ENCODE measurements at regions not wholly inside any gene's neighbourhood (a gene's known extent, or its start where the extent isn't known, plus 50 kb on each side); places are given as distances from the start of the nearest gene placed in this dataset.

DNA sequence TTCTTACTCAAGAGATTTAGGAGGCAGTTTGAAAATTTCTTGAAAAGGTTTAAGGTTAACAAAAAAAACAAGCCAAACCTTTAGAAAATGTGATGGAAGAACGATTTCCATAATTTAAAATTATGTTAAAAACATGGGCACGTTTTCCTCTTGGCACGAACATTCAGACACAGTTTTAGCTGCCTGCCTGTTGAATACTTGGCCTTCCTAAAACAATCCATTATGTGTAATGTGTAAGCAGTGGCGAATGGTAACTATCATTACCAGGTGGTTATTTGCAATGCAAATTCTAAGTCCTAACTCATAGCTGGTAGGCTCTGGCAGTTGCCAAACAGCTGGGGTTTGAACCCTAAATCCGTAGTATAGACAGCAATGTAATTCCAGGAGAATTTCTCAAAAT, 1425.7 kb upstream of the SLC10A2 start:
- TF ChIP-seq, protein P1, sequence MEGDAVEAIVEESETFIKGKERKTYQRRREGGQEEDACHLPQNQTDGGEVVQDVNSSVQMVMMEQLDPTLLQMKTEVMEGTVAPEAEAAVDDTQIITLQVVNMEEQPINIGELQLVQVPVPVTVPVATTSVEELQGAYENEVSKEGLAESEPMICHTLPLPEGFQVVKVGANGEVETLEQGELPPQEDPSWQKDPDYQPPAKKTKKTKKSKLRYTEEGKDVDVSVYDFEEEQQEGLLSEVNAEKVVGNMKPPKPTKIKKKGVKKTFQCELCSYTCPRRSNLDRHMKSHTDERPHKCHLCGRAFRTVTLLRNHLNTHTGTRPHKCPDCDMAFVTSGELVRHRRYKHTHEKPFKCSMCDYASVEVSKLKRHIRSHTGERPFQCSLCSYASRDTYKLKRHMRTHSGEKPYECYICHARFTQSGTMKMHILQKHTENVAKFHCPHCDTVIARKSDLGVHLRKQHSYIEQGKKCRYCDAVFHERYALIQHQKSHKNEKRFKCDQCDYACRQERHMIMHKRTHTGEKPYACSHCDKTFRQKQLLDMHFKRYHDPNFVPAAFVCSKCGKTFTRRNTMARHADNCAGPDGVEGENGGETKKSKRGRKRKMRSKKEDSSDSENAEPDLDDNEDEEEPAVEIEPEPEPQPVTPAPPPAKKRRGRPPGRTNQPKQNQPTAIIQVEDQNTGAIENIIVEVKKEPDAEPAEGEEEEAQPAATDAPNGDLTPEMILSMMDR (IDR thresholded peaks at IDR 0.05): no peak
- H3K9me3 Mint-ChIP-seq (ENCODE audit: low read depth): peaks cover 5% of the 10 kb centered on the region
- H3K4me1 Mint-ChIP-seq (ENCODE audit: low read depth): peaks cover 7% of the 10 kb centered on the region
- H3K27ac Mint-ChIP-seq (ENCODE audit: unreplicated experiment): no peak overlapping the region
- no peaks in the 10 kb centered on the region for H3K36me3 Mint-ChIP-seq (ENCODE audit: low read depth)
- H3K4me3 Mint-ChIP-seq (ENCODE audit: unreplicated experiment): no peak overlapping the region
- no peak for DNase-seq (ENCODE audit: low spot score)
- no peaks in the 10 kb centered on the region for H3K27me3 Mint-ChIP-seq (ENCODE audit: low read depth)

DNA sequence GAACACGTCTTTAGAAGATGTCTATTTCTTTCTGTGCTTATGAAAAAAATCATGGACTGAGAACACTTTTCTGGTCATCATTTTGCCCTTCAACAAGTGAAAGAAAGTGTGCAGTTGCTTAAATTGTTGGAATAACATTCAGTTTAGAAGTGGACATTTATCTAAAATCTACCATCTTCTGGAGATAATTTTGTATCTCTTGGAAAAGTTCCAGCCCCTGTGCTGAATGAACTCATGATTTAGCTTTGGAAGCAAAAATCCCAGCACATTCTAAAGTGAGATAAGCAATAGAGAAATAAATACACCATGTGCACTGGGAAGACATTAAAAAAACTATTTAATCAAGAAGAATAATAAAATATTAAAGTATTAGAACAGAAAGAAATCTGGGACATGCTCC, 1420.8 kb upstream of the SLC10A2 start:
- Mint-ChIP-seq H3K9me3 (ENCODE audit: low read depth) (no peaks in the 10 kb centered on the region), H3K27me3 (ENCODE audit: low read depth) (no peaks in the 10 kb centered on the region), H3K4me1 (ENCODE audit: low read depth) (peaks cover 9% of the 10 kb centered on the region), H3K36me3 (ENCODE audit: low read depth) (no peaks in the 10 kb centered on the region), H3K4me3 (ENCODE audit: unreplicated experiment) (no peak overlapping the region), H3K27ac (ENCODE audit: unreplicated experiment) (no peak overlapping the region)
- no peak for DNase-seq (ENCODE audit: low spot score)
- TF ChIP-seq, protein P1 (IDR thresholded peaks at IDR 0.05): no peak

DNA sequence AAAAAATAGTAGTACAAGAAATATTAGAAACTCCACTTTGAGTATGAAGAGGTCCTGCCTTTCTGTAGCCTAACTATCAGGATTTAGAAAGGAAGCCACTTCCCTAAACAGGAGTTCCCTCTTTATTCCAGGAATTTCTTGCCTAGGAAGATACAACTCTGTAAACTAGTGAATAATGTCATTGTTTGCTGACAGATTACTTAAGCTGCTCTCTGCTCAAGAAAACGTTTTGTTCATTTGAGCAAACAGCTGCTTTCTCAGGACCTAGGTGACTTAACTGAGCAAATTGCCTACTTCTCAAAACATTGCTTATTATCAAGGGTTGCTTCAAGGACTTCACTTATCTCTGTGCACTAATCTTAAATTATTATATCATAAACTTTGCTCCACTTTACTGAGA, 1419.4 kb upstream of the SLC10A2 start:
- TF ChIP-seq, protein P1 (IDR thresholded peaks at IDR 0.05): no peak
- H3K4me3 Mint-ChIP-seq (ENCODE audit: unreplicated experiment): no peak overlapping the region
- no peaks in the 10 kb centered on the region for H3K9me3 Mint-ChIP-seq (ENCODE audit: low read depth)
- DNase-seq (ENCODE audit: low spot score): no peak
- H3K27me3 Mint-ChIP-seq (ENCODE audit: low read depth): no peaks in the 10 kb centered on the region
- no peaks in the 10 kb centered on the region for H3K36me3 Mint-ChIP-seq (ENCODE audit: low read depth)
- H3K27ac Mint-ChIP-seq (ENCODE audit: unreplicated experiment): no peak overlapping the region
- H3K4me1 Mint-ChIP-seq (ENCODE audit: low read depth): peaks cover 9% of the 10 kb centered on the region

DNA sequence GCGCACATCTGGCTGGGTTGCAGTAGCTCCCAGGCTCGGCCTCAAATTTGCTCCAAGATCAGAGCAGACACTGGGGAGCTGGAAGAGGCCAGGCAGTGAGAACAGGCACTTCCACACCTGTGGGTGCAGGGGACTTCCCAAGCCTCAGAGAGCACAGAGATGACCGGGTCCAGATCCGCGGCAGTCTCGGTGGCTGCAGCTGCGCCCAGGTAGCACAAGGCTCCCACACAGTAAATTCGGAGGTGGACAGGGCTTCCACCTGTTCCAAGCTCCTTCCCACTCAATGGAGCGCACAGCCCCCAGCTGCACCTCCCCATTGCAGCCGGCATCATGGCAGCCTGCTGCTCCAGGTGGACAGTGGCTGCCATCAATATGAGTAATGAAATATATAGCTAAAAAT, 1417.4 kb upstream of the SLC10A2 start:
- Mint-ChIP-seq H3K4me3 (ENCODE audit: unreplicated experiment) (no peak overlapping the region), H3K27me3 (ENCODE audit: low read depth) (no peaks in the 10 kb centered on the region), H3K36me3 (ENCODE audit: low read depth) (peaks cover 6% of the 10 kb centered on the region), H3K27ac (ENCODE audit: unreplicated experiment) (no peak overlapping the region), H3K4me1 (ENCODE audit: low read depth) (peaks cover 9% of the 10 kb centered on the region), H3K9me3 (ENCODE audit: low read depth) (peaks cover 13% of the 10 kb centered on the region)
- TF ChIP-seq, protein P1 (IDR thresholded peaks at IDR 0.05): no peak
- no peak for DNase-seq (ENCODE audit: low spot score)

DNA sequence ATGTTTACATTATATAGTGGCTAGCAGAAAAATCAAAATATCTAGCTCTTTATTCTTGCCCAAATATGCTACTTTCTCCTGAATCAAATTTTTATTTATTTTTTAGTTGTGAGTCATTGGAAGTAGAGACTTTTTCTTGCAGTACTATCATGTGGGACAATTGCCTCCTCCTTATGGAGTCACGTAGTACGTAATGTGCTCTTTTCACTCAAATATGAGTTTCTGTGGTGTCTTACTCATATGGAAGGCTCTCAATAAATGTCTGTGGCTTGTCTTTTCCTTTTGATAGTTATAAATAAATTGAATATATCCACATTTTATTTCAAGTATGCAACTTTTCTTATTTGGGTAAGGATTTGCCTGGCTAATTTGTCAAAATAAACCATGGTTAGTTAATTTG, 1411.0 kb upstream of the SLC10A2 start:
- Mint-ChIP-seq H3K36me3 (ENCODE audit: low read depth) (peaks cover 6% of the 10 kb centered on the region), H3K27me3 (ENCODE audit: low read depth) (no peaks in the 10 kb centered on the region)

More for the DNA sequence above, 1411.0 kb upstream of the SLC10A2 start:
- no peaks in the 10 kb centered on the region for H3K4me1 Mint-ChIP-seq (ENCODE audit: low read depth)
- H3K9me3 Mint-ChIP-seq (ENCODE audit: low read depth): peaks cover 36% of the 10 kb centered on the region
- H3K27ac Mint-ChIP-seq (ENCODE audit: unreplicated experiment): no peak overlapping the region
- no peak overlapping the region for H3K4me3 Mint-ChIP-seq (ENCODE audit: unreplicated experiment)
- no peak for DNase-seq (ENCODE audit: low spot score)
- TF ChIP-seq, protein P1 (IDR thresholded peaks at IDR 0.05): no peak

Data from chondrocyte (in vitro differentiated cells).